ENCODE measurements at regions not wholly inside any gene's neighbourhood (a gene's known extent, or its start where the extent isn't known, plus 50 kb on each side); places are given as distances from the start of the nearest gene placed in this dataset.

DNA sequence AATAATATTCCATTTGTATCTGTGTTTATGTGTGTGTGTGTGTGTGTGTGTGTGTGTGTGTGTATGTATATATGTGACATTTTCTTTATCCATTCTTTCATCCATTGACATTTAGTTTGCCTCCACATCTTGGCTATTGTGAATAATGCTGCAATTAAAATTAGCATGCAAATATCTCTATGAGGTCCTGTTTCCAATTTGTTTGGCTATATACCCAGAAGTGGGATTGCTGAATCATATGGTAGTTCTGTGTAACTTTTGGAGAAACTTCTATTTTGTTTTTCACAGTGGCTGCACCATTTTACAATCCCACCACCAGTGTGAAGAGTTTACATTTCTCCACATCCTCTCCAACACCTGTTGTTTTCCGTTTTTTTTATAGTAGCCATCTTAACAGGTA, 53.1 kb downstream of the CH25H start:
- CTCF ChIA-PET, result interaction anchor here (0.7 kb wide), 1 partner anchor 219 kb away, joined by 3 read pairs; no protein-coding TSS in a partner anchor
- POLR2A ChIA-PET, result no interaction called here

DNA sequence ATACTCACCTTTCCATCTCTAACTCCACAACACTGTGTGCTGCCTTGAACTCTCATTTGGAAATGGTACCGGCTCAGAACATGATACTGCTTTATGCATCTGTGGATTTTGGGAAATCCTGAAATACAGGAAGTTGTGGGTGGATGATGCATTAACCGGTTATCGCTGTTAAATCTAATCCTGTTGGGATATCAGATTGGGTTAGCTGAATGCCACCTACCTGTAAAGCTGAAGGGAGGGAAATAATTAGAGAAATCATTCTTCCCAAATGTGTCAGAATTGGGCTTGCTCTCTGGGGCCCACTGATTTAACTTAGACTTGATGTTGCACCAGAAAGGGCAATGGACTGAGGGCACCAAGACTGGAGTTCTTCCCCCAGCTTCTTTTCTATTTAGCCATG, 54.0 kb downstream of the CH25H start:
- DNase-seq (no peak), ATAC-seq (no peak)
- H3K36me3 Mint-ChIP-seq (ENCODE audit: low read depth), result no peaks in the 10 kb centered on the region
- H3K27me3 Mint-ChIP-seq (ENCODE audit: low read depth), result peaks cover 35% of the 10 kb centered on the region
- H3K9me3 Mint-ChIP-seq (ENCODE audit: insufficient read depth), result no peaks in the 10 kb centered on the region
- peaks cover 6% of the 10 kb centered on the region for H3K4me1 Mint-ChIP-seq (ENCODE audit: low read depth)
- CTCF ChIA-PET, result interaction anchor here (0.9 kb wide), 2 partner anchors 88 to 219 kb away, joined by 3 read pairs; no protein-coding TSS in a partner anchor
- POLR2A ChIA-PET, result no interaction called here
- H3K27ac Mint-ChIP-seq, result no peak overlapping the region
- no peak overlapping the region for H3K4me3 Mint-ChIP-seq

More for the DNA sequence above, 53.1 kb downstream of the CH25H start:
- Mint-ChIP-seq H3K4me1 (ENCODE audit: low read depth) (peaks cover 14% of the 10 kb centered on the region), H3K36me3 (ENCODE audit: low read depth) (no peaks in the 10 kb centered on the region), H3K27me3 (ENCODE audit: low read depth) (peaks cover 30% of the 10 kb centered on the region), H3K4me3 (no peak overlapping the region), H3K27ac (no peak overlapping the region), H3K9me3 (ENCODE audit: insufficient read depth) (no peaks in the 10 kb centered on the region)
- DNase-seq (no peak), ATAC-seq (no peak)

DNA sequence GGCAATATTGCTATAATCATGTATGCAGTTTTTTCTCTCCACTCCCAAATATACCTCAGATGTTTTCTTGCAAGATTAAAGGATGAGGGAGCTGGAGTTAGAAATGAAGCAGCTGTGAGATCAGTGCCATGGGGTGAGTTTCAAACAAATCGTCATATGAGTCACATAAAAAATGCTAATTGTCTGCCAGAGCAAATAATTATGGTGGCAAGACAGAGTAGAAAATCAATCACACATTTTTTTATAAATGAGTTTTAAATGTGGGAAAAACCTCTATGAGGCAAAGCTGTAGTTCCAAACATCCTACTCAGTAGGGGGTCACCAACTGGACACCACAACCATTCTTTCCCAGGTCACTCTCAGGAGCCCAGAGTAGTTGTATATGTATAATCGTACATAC, 55.3 kb downstream of the CH25H start:
- DNase-seq (no peak), ATAC-seq (no peak)
- Mint-ChIP-seq H3K9me3 (ENCODE audit: insufficient read depth) (no peaks in the 10 kb centered on the region), H3K27ac (no peak overlapping the region), H3K27me3 (ENCODE audit: low read depth) (peaks cover 33% of the 10 kb centered on the region), H3K4me1 (ENCODE audit: low read depth) (peaks cover 6% of the 10 kb centered on the region), H3K4me3 (no peak overlapping the region), H3K36me3 (ENCODE audit: low read depth) (no peaks in the 10 kb centered on the region)
- ChIA-PET POLR2A (no interaction called here), CTCF (no interaction called here)

DNA sequence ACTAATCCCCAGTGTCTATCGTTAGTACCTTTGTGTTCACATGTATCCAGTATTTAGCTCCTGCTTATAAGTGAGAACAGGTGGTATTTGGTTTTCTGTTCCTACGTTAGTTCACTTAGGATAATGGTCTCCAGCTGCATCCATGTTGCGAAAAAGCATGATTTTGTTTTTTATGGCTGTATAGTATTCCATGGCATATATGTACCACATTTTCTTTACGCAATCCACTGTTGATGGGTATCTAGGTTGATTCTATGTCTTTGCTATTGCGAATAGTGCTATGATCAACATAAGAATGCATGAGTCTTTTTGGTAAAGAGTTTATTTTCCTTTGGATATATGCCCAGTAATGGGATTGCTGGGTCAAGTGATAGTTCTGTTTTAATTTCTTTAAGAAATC, 59.1 kb downstream of the CH25H start:
- Mint-ChIP-seq H3K27ac (no peak overlapping the region), H3K9me3 (ENCODE audit: insufficient read depth) (no peaks in the 10 kb centered on the region), H3K4me1 (ENCODE audit: low read depth) (peaks cover 18% of the 10 kb centered on the region), H3K4me3 (no peak overlapping the region), H3K36me3 (ENCODE audit: low read depth) (no peaks in the 10 kb centered on the region), H3K27me3 (ENCODE audit: low read depth) (peaks cover 13% of the 10 kb centered on the region)
- ChIA-PET POLR2A (no interaction called here), CTCF (no interaction called here)
- no peak for ATAC-seq
- no peak for DNase-seq

DNA sequence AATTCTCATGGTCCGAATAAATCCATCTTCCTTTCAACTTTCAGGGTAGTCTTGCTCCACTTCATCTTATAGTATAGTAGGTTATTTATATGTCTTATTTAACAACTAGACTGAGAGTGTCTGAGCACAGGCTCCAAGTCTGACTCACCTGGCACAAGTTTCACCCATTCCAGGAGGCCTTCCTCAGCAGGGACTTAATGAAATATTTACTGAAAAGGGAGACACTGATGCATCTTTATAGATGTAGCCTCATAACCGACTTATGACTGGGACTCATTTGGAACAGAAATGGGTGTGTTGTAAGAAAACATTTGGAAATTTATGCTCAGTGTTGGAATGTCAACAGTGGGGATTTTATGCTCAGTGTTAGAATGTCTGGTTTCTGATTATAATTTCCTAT, 59.9 kb downstream of the CH25H start:
- Mint-ChIP-seq H3K4me3 (no peak overlapping the region), H3K36me3 (ENCODE audit: low read depth) (no peaks in the 10 kb centered on the region), H3K27me3 (ENCODE audit: low read depth) (peaks cover 11% of the 10 kb centered on the region), H3K27ac (no peak overlapping the region), H3K4me1 (ENCODE audit: low read depth) (peaks cover 22% of the 10 kb centered on the region), H3K9me3 (ENCODE audit: insufficient read depth) (no peaks in the 10 kb centered on the region)
- POLR2A ChIA-PET, result no interaction called here
- no peak for DNase-seq
- CTCF ChIA-PET, result no interaction called here
- ATAC-seq, result no peak

DNA sequence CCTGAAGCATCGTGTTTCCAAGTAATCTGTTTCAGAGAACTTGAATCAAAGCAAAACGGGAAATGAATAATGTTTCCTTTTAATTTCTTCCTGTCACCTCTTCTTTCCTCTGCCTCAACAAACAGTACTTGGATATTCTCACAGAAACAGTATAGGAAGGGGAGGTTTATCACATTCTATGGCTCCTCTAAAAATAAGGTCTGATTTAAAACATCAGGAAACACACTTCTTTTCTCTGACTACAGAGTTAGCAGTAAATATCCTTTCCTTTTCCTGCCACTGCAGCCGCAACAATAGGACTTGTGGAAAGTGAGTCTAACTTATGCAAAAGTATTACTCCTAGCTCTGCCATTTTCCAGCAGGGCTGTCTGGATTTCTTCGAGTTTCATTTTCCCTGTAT, 62.3 kb downstream of the CH25H start:
- peaks cover 22% of the 10 kb centered on the region for H3K4me1 Mint-ChIP-seq (ENCODE audit: low read depth)
- ChIA-PET POLR2A (no interaction called here), CTCF (no interaction called here)
- ATAC-seq, result no peak
- peaks cover 8% of the 10 kb centered on the region for H3K27me3 Mint-ChIP-seq (ENCODE audit: low read depth)
- DNase-seq, result no peak
- no peak overlapping the region for H3K27ac Mint-ChIP-seq
- no peak overlapping the region for H3K4me3 Mint-ChIP-seq
- H3K9me3 Mint-ChIP-seq (ENCODE audit: insufficient read depth), result no peaks in the 10 kb centered on the region
- H3K36me3 Mint-ChIP-seq (ENCODE audit: low read depth), result no peaks in the 10 kb centered on the region

DNA sequence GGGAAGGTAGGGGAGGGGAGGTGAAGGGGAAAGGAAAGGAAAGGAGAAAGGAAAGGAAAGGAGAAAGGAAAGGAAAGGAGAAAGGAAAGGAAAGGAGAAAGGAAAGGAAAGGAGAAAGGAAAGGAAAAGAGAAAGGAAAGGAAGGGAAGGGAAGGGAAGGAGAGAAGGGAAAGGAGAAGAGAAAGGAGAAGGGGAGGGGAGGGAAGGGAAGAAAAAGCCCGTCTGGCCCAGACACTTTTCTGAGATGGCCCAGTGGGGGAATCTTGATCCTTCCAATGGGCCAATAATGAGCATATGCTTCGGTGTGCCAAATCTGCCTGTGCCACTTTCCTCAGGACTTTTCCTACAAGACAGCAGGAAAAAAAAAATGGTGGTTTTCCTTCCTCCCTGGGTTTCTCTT, 64.5 kb downstream of the CH25H start:
- POLR2A ChIA-PET, result no interaction called here
- no peaks in the 10 kb centered on the region for H3K9me3 Mint-ChIP-seq (ENCODE audit: insufficient read depth)
- ATAC-seq, result no peak
- H3K27ac Mint-ChIP-seq, result no peak overlapping the region
- peaks cover 22% of the 10 kb centered on the region for H3K4me1 Mint-ChIP-seq (ENCODE audit: low read depth)
- DNase-seq, result no peak
- CTCF ChIA-PET, result no interaction called here
- H3K27me3 Mint-ChIP-seq (ENCODE audit: low read depth), result peaks cover 6% of the 10 kb centered on the region
- no peak overlapping the region for H3K4me3 Mint-ChIP-seq
- no peaks in the 10 kb centered on the region for H3K36me3 Mint-ChIP-seq (ENCODE audit: low read depth)

DNA sequence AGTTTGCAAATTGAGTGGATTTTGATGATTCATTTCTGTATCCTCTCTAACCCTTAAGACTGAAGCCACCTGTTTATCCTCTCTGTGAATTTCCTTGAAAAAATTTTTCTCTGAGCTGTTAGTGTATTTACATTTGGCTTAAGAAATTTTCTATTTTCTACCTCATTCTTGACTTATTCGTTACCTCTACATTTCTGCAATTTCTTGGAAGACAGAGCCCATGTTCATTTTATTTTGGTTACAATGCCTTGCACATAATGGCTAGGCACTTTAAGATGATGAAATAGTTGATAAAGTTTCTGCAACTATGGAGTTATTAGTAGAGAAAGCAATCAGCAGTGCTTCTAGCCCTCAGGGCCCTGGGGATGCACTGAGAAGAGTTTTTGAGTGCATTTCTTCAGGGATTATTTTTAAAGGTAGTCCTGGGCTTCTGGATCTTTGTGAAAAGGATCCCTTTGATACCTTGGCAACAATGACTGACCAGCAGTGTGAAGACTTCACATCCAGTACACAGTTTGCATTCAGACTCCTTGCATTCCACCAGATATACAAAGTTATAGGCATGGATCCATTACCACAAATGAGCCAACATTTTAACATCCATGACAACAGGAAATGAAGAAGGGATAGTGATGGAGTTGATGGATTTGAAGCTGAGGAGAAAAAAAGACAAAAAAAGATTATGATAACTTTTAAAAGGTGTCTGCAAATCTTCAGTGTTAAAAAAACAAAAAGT, 68.2 kb downstream of the CH25H start:
- ChIA-PET POLR2A (no interaction called here), CTCF (no interaction called here)
- Mint-ChIP-seq H3K4me3 (no peak overlapping the region), H3K27me3 (ENCODE audit: low read depth) (peaks cover 8% of the 10 kb centered on the region), H3K4me1 (ENCODE audit: low read depth) (peaks cover 10% of the 10 kb centered on the region), H3K27ac (no peak overlapping the region), H3K9me3 (ENCODE audit: insufficient read depth) (no peaks in the 10 kb centered on the region), H3K36me3 (ENCODE audit: low read depth) (no peaks in the 10 kb centered on the region)
- no peak for DNase-seq
- no peak for ATAC-seq

DNA sequence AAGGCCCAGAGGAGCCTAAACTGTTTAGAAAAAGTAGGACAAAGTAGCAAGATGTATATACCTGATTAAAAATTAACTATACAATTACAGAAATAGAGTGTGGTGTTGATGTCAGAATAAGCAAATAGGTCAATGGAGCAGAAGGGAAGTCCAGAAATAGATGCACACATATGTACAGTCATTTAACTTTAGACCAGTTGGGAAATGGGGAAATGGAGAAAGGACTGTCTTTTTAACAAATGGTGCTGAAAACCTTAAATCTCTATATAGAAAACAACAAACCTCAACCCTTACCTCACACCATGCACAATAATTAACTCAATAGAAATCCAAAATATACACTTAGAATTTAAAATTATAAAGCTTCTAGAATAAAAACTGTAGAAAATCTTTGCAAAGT, 72.2 kb downstream of the CH25H start:
- CTCF ChIA-PET, result interaction anchor here (1.4 kb wide), 1 partner anchor 8 kb away, joined by 4 read pairs; no protein-coding TSS in a partner anchor
- no peak overlapping the region for H3K4me3 Mint-ChIP-seq
- no peaks in the 10 kb centered on the region for H3K9me3 Mint-ChIP-seq (ENCODE audit: insufficient read depth)
- no peaks in the 10 kb centered on the region for H3K4me1 Mint-ChIP-seq (ENCODE audit: low read depth)
- POLR2A ChIA-PET, result no interaction called here
- DNase-seq (no peak), ATAC-seq (no peak)
- no peaks in the 10 kb centered on the region for H3K36me3 Mint-ChIP-seq (ENCODE audit: low read depth)
- peaks cover 22% of the 10 kb centered on the region for H3K27me3 Mint-ChIP-seq (ENCODE audit: low read depth)
- no peak overlapping the region for H3K27ac Mint-ChIP-seq

DNA sequence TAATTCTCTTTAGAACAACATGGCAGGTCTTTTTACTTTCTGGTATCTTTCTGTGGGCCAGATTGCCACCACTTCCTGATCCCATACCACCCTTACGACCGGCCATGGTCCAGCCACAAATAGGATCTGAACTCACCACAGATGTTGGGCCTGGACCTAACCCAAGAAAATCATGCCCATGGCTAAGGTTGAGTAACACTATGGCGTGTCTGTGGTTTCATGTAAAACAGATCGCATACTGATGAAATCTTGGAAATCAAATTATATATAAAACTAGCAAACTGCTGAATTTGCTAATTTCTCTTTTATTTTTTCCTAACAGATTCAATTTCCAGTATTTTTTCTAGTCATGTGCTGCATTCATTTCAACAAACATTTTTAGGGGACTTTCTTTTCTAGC, 77.2 kb downstream of the CH25H start:
- ATAC-seq, result no peak
- Mint-ChIP-seq H3K36me3 (ENCODE audit: low read depth) (no peaks in the 10 kb centered on the region), H3K27me3 (ENCODE audit: low read depth) (peaks cover 26% of the 10 kb centered on the region), H3K4me3 (no peak overlapping the region), H3K4me1 (ENCODE audit: low read depth) (peaks cover 4% of the 10 kb centered on the region), H3K9me3 (ENCODE audit: insufficient read depth) (no peaks in the 10 kb centered on the region), H3K27ac (no peak overlapping the region)
- CTCF ChIA-PET, result no interaction called here
- DNase-seq, result no peak
- POLR2A ChIA-PET, result no interaction called here

DNA sequence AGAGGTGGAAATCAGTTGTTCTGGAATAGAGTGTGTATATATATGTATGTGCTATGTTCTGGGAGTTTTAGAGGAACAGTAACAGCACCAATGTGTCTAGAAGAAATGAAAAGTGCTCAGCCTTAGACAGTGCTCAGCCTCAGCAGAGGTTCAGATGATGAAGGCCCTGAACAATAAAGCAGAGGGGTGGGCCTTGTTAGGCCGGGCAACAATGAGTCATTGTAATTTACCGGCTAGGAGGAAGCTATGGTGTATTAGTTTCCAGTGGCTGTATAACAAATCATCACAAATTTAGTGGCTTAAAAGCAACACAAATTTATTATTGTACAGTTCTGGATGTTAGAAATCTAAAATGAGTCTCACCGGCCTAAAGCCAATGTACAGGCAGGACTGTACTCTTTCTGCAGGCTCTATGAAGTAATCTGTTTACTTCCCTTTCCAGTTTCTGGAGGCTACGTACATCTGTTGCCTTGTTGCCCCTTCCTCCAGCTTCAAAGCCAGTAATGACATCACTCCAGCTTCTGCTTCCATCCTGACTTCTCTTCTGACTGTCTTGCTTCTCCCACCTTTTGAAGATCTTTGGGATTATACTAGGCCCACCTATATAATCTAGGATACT, 84.6 kb downstream of the CH25H start:
- ATAC-seq, result no peak
- H3K27ac Mint-ChIP-seq, result no peak overlapping the region
- ChIA-PET CTCF (no interaction called here), POLR2A (no interaction called here)
- H3K36me3 Mint-ChIP-seq (ENCODE audit: low read depth), result no peaks in the 10 kb centered on the region
- H3K27me3 Mint-ChIP-seq (ENCODE audit: low read depth), result peaks cover 20% of the 10 kb centered on the region
- H3K4me1 Mint-ChIP-seq (ENCODE audit: low read depth), result no peaks in the 10 kb centered on the region
- DNase-seq, result no peak
- no peaks in the 10 kb centered on the region for H3K9me3 Mint-ChIP-seq (ENCODE audit: insufficient read depth)
- H3K4me3 Mint-ChIP-seq, result no peak overlapping the region

DNA sequence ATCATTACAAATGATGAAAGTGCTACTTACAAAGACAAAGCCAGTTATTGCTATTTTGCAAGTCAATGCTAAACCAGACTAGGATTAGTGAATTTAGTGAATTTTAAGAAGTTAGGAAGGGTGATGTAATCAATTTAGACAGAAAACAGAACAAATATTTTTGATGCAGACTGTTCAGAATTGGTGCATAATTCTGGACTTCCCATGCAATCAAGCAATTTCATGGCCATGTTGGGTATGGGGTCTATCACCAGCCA, 85.4 kb downstream of the CH25H start:
- CTCF ChIA-PET, result no interaction called here
- H3K4me3 Mint-ChIP-seq, result no peak overlapping the region
- H3K4me1 Mint-ChIP-seq (ENCODE audit: low read depth), result no peaks in the 10 kb centered on the region
- POLR2A ChIA-PET, result no interaction called here
- no peak overlapping the region for H3K27ac Mint-ChIP-seq
- no peaks in the 10 kb centered on the region for H3K36me3 Mint-ChIP-seq (ENCODE audit: low read depth)
- no peak for ATAC-seq
- no peaks in the 10 kb centered on the region for H3K9me3 Mint-ChIP-seq (ENCODE audit: insufficient read depth)
- peaks cover 24% of the 10 kb centered on the region for H3K27me3 Mint-ChIP-seq (ENCODE audit: low read depth)
- DNase-seq, result no peak
